ENCODE measurements at regions not wholly inside any gene's neighbourhood (a gene's known extent, or its start where the extent isn't known, plus 50 kb on each side); places are given as distances from the start of the nearest gene placed in this dataset.

DNA sequence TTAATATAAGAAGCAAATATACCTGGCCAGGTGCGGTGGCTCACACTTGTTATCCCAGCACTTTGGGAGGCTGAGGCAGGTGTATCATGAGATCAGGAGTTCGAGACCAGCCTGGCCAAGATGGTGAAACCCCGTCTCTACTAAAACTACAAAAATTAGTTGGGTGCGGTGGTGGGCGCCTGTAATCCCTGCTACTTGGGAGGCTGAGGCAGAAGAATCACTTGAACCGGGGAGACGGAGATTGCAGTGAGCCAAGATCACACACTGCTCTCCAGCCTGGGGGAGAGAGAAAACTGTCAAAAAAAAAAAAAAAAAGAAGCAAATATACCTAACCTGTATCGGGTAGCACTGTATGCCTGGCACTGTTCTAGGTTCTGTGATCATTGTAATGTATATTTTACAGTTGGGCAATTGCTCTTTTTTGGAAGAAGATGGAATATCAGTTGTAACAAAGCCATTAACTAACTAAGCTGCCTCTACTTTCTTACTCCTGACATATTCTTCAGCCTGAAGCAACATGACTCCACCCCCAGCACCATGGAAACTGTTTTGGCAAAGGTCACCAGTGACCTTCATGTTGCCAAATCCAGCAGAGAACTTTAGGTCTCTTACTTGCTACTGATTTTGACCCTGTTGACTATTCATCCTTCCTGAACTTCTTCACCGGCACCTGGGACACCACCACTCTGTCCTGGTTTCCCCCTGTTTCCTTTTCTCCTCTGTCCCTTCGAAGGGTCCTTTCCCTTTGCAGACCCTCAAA lies 203.8 kb downstream of the RPLP1 start:
- no peak for TF ChIP-seq EGR1 (IDR thresholded peaks at IDR 0.05; ENCODE audit: low read depth in 2 of 2)
- TF ChIP-seq MAX (IDR thresholded peaks at IDR 0.05) = no peak
- no peak for TF ChIP-seq GABPA (IDR thresholded peaks at IDR 0.05 in 1 of 2, conservative IDR thresholded peaks at IDR 0.05 in 1 of 2)
- no peak for TF ChIP-seq CTCF (IDR thresholded peaks at IDR 0.05; ENCODE audit: low read depth, low read length, missing input control)
- TF ChIP-seq, protein P1, sequence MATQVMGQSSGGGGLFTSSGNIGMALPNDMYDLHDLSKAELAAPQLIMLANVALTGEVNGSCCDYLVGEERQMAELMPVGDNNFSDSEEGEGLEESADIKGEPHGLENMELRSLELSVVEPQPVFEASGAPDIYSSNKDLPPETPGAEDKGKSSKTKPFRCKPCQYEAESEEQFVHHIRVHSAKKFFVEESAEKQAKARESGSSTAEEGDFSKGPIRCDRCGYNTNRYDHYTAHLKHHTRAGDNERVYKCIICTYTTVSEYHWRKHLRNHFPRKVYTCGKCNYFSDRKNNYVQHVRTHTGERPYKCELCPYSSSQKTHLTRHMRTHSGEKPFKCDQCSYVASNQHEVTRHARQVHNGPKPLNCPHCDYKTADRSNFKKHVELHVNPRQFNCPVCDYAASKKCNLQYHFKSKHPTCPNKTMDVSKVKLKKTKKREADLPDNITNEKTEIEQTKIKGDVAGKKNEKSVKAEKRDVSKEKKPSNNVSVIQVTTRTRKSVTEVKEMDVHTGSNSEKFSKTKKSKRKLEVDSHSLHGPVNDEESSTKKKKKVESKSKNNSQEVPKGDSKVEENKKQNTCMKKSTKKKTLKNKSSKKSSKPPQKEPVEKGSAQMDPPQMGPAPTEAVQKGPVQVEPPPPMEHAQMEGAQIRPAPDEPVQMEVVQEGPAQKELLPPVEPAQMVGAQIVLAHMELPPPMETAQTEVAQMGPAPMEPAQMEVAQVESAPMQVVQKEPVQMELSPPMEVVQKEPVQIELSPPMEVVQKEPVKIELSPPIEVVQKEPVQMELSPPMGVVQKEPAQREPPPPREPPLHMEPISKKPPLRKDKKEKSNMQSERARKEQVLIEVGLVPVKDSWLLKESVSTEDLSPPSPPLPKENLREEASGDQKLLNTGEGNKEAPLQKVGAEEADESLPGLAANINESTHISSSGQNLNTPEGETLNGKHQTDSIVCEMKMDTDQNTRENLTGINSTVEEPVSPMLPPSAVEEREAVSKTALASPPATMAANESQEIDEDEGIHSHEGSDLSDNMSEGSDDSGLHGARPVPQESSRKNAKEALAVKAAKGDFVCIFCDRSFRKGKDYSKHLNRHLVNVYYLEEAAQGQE (IDR thresholded peaks at IDR 0.05) = no peak
- no peak for TF ChIP-seq YY1 (IDR thresholded peaks at IDR 0.05)
- no peak for TF ChIP-seq JUND (IDR thresholded peaks at IDR 0.05)
- no peak for TF ChIP-seq TAF1 (conservative IDR thresholded peaks at IDR 0.05)
- TF ChIP-seq NR2F2 (IDR thresholded peaks at IDR 0.05) = no peak
- no peak for TF ChIP-seq RXRA (IDR thresholded peaks at IDR 0.05)
- TF ChIP-seq HNF4G (IDR thresholded peaks at IDR 0.05) = no peak
- no peaks in the 10 kb centered on the region for H3K4me1 ChIP-seq (ENCODE audit: control insufficient read depth in 4 of 4, insufficient read depth in 4 of 4, low read length in 3 of 4)
- H3K9me3 ChIP-seq (ENCODE audit: control insufficient read depth in 4 of 4, low read length in 3 of 4) = no peaks in the 10 kb centered on the region
- no peak for DNase-seq (ENCODE audit: low spot score)
- peaks cover 0 to 3% (median 0%) of the 10 kb centered on the region in 4 donors for H3K27me3 ChIP-seq (ENCODE audit: control insufficient read depth in 4 of 4, insufficient read depth in 4 of 4, low read length in 3 of 4)
- no peak overlapping the region for H3K4me3 ChIP-seq (ENCODE audit: low read depth in 1 of 3, low read length in 3 of 3)
- no peak overlapping the region for H3K9ac ChIP-seq (ENCODE audit: low read depth in 1 of 2, low read length in 2 of 2)
- H3K27ac ChIP-seq (ENCODE audit: low read depth in 1 of 2, low read length in 2 of 2) = no peak overlapping the region
- WGBS = 91% methylated on average over 10 of the region's 10 CpGs
- peaks cover 0 to 4% (median 0%) of the 10 kb centered on the region in 4 donors for H3K36me3 ChIP-seq (ENCODE audit: control insufficient read depth in 4 of 4, insufficient read depth in 3 of 4, low read depth in 1 of 4, low read length in 3 of 4)

GRCh38 chr15:69657626-69658025 lies 205.0 kb downstream of the RPLP1 start:
- H3K36me3 ChIP-seq (ENCODE audit: control insufficient read depth in 4 of 4, insufficient read depth in 3 of 4, low read depth in 1 of 4, low read length in 3 of 4) = peaks cover 0 to 4% (median 0%) of the 10 kb centered on the region in 4 donors
- no peaks in the 10 kb centered on the region for H3K27me3 ChIP-seq (ENCODE audit: control insufficient read depth in 4 of 4, insufficient read depth in 4 of 4, low read length in 3 of 4)
- H3K4me3 ChIP-seq (ENCODE audit: low read depth in 1 of 3, low read length in 3 of 3) = no peak overlapping the region
- WGBS = 93% methylated on average over 6 of the region's 6 CpGs
- TF ChIP-seq NR2F2 (IDR thresholded peaks at IDR 0.05) = no peak
- no peak overlapping the region for H3K9ac ChIP-seq (ENCODE audit: low read depth in 1 of 2, low read length in 2 of 2)
- no peak for DNase-seq (ENCODE audit: low spot score)
- no peaks in the 10 kb centered on the region for H3K9me3 ChIP-seq (ENCODE audit: control insufficient read depth in 4 of 4, low read length in 3 of 4)
- H3K4me1 ChIP-seq (ENCODE audit: control insufficient read depth in 4 of 4, insufficient read depth in 4 of 4, low read length in 3 of 4) = no peaks in the 10 kb centered on the region
- no peak overlapping the region for H3K27ac ChIP-seq (ENCODE audit: low read depth in 1 of 2, low read length in 2 of 2)

DNA sequence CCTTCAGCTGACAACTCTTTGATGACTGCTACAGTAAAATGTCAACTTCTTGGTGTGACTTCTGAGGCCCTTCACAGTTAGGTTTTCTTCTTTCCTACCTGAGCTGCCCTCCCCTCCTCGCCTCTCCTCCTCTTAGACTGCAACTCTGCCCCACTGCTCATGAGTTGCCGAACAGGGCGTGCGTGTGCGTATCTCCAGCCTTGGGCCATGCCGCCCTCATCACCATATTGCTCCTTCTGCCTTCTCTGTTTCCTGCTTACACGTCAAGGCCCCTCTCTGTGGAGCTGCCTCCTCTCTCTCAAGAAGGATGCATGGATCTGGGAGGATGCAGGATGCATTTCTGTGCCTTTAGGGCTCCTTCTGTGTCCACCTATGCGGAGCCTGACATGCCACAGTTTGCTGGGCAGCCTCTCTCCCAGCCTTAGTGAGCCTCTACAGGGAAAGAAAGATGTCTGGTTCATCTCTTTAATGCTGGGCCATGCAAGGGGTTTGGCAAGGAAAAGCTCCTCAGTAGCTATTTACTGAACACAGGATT lies 205.9 kb downstream of the RPLP1 start:
- 94% methylated on average over 8 of the region's 8 CpGs for WGBS
- Histone ChIP-seq H3K27me3 (ENCODE audit: control insufficient read depth in 4 of 4, insufficient read depth in 4 of 4, low read length in 3 of 4) (no peaks in the 10 kb centered on the region), H3K4me3 (ENCODE audit: low read depth in 1 of 3, low read length in 3 of 3) (no peak overlapping the region), H3K9ac (ENCODE audit: low read depth in 1 of 2, low read length in 2 of 2) (no peak overlapping the region), H3K9me3 (ENCODE audit: control insufficient read depth in 4 of 4, low read length in 3 of 4) (no peaks in the 10 kb centered on the region), H3K27ac (ENCODE audit: low read depth in 1 of 2, low read length in 2 of 2) (no peak overlapping the region), H3K4me1 (ENCODE audit: control insufficient read depth in 4 of 4, insufficient read depth in 4 of 4, low read length in 3 of 4) (no peaks in the 10 kb centered on the region), H3K36me3 (ENCODE audit: control insufficient read depth in 4 of 4, insufficient read depth in 3 of 4, low read depth in 1 of 4, low read length in 3 of 4) (no peaks in the 10 kb centered on the region)
- DNase-seq (ENCODE audit: low spot score) = no peak
- no peak for TF ChIP-seq FOXA2 (IDR thresholded peaks at IDR 0.05)
- TF ChIP-seq EGR1 (IDR thresholded peaks at IDR 0.05; ENCODE audit: low read depth in 2 of 2) = no peak
- no peak for TF ChIP-seq TAF1 (conservative IDR thresholded peaks at IDR 0.05)
- TF ChIP-seq MAX (IDR thresholded peaks at IDR 0.05) = no peak
- no peak for TF ChIP-seq NR2F2 (IDR thresholded peaks at IDR 0.05)
- no peak for TF ChIP-seq JUND (IDR thresholded peaks at IDR 0.05)
- TF ChIP-seq RXRA (IDR thresholded peaks at IDR 0.05) = no peak
- TF ChIP-seq, protein P2, sequence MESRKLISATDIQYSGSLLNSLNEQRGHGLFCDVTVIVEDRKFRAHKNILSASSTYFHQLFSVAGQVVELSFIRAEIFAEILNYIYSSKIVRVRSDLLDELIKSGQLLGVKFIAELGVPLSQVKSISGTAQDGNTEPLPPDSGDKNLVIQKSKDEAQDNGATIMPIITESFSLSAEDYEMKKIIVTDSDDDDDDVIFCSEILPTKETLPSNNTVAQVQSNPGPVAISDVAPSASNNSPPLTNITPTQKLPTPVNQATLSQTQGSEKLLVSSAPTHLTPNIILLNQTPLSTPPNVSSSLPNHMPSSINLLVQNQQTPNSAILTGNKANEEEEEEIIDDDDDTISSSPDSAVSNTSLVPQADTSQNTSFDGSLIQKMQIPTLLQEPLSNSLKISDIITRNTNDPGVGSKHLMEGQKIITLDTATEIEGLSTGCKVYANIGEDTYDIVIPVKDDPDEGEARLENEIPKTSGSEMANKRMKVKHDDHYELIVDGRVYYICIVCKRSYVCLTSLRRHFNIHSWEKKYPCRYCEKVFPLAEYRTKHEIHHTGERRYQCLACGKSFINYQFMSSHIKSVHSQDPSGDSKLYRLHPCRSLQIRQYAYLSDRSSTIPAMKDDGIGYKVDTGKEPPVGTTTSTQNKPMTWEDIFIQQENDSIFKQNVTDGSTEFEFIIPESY (IDR thresholded peaks at IDR 0.05) = no peak
- no peak for TF ChIP-seq HNF4G (IDR thresholded peaks at IDR 0.05)
- TF ChIP-seq, protein P1 (IDR thresholded peaks at IDR 0.05) = no peak

Data from liver (tissue), 8 donors.